T47D (cell line): ENCODE measurements at regions not wholly inside any gene's neighbourhood (a gene's known extent, or its start where the extent isn't known, plus 50 kb on each side); places are given as distances from the start of the nearest gene placed in this dataset.
"Not testable (repeated sequence)": the region's sequence is repeated elsewhere in the genome, so short reads cannot be mapped to it uniquely, and the experiment has no call there.

Experiments used
- DNase-seq, 2 experiments: peaks; one replicate each; pipeline versions ENCODE4 v3.0.0 to v3.0.0-alpha.2; 2011 to 2012; ENCODE audit warnings: low read depth in 1 of 2, low spot score in 1 of 2
- JUND ChIP-seq: IDR thresholded peaks from 2 replicates; pipeline ENCODE4 v1.6.1; 2012; ENCODE audit warnings: low read depth
- in situ Hi-C: cut with HindIII; loops from 2 replicates; pipeline ENCODE4 v1.10.0; 2016; ENCODE audit warnings: low sequenced_read_pairs, low pct_unique_long_range_greater_than_20kb

DNA sequence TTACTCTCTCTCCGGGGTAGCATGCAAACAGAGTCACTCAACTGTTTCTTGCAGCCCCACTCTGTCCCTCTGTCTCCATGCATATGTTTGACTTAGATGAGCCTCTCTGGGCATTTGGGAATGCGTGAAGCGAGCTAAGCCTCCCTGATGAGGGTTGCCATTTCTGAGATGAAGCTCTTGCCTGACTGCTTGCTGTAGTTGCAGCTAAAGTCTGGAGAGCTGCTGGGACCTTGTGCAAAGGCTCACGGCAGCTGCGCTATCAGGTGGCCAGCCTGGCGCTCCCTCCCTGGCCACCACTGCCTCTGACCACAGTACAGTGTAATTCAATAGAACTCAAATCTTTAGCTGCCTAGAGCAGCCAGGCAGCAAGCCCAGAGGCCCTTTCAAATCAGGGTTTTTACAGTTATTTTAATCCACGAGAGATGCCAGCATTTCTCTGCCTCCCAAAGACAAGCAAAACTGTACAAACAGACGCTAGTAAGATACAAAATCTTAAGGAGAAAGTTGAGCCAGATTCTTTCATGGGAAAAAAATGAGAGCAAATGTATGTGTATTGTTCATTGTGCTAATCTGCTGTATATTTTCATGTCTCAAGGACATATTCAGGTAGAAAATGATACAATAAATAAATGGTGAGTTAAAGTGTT is 694.6 kb downstream of the PRIM2 start:
- DNase-seq, in situ Hi-C loops: not testable (repeated sequence)

DNA sequence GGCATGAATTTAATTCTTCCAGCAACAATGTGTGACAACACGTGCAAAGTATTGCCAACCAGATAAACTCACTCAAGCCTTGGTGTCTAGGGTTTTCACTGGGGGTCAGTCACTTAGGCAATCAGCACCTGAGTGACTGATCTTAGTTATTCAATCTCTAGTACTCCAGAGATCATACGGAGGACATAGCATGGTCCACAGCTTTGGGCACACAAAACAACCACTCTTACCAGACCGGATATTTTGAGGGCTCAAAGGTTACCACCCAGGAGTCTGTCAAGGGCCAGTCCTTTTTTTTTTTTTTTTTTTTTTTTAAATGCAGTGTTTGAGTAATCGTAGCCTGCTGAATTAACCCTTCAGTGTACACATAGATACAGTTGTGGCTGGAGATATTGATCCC is 699.2 kb downstream of the PRIM2 start:
- in situ Hi-C loops, DNase-seq: not testable (repeated sequence)

DNA sequence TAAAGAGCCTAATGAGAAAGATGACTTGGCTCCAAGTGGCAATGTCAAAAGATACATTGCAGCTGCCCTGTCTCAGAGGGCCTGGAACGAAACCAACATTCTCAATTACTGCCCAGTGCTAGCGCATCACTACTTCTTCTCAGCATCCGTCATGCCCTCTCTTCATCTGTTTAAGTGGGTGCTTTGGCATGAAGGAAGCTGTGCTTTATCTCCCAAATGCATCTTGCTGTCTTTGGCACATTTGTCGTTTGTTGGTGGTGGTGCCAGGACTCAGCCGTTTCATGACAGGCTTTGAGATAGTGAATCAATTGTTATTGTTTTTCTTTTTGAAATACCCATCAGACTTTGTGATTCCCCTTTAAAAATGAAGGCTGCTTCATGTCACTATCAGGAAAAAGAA is 710.8 kb downstream of the PRIM2 start:
- in situ Hi-C loops, DNase-seq: not testable (repeated sequence)

DNA sequence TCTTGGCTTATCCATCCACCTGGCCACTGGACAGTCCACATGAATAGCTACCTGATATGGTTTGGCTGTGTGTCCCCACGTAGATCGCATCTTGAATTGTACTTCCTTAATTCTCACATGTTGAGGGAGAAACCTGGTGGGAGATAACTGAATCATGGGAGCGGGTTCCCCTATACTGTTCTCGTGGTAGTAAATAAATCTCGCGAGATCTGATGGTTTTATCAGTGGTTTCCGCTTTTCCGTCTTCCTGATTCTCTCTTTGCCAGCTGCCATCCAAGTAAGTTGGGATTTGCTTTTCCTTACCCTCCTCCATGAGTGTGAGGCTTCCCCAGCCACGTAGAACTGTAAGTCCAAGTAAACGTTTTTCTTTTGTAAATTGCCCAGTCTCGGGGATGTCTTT is 720.8 kb downstream of the PRIM2 start:
- DNase-seq, in situ Hi-C loops: not testable (repeated sequence)

DNA sequence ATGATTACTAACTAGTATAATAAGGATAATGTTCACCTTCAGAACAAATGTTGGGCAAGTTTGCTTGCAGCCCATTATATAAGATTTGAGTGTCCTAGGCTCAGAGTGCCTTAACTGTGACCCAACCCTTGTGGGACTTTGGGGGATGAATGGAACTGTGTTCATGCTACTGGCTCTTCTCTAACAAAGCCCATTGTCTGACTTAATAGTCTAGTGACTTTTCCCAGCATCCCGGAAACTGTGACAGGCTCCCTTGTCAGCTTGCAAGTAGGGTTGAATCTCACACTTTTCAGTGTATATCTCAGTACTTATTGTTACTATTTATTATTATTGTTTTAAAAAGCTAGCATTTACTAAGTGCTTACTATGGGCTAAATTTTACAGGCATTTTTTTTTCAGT is 729.2 kb downstream of the PRIM2 start:
- in situ Hi-C loops, DNase-seq: not testable (repeated sequence)

DNA sequence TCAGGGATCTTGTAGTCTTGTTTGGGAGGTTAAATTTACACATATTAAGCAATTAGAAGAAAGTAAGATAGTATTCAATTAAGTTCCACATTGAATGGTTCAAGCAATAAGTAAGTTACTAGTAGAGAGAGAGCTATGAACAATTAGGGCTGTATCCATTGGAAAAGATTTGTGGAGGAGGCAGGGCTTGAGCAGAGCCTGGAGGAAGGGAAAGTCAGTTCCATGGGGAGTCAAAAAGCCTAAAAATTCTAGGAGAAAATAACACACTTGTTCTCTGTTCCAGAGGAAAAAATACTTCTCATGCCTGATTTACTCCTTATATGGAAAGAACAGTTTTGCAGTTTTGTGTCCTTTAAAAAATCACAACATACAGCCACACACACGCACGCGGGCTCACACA is 730.0 kb downstream of the PRIM2 start:
- DNase-seq, in situ Hi-C loops: not testable (repeated sequence)

DNA sequence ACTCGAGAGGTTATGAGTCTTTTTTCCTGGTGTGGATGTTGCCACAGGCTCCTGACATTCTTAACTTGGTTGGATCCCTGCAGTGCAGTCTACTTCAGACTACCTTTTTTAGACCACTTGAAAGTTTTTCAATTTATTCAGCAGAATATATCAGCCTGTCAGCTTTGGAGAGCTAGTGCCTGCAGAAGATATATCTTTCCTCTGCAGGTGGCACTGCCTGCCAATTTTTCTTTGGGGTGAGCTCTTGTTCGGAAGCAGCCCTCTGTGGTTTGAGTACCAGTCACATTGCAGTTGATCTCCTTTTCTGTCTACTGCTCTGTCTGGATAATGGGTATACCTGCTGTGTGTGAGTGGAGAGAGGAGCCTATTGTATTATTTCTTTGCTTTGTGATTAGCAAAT is 730.4 kb downstream of the PRIM2 start:
- DNase-seq, result peak in 1 of 2 experiments; percentile 26
- in situ Hi-C loops, result not testable (repeated sequence)

DNA sequence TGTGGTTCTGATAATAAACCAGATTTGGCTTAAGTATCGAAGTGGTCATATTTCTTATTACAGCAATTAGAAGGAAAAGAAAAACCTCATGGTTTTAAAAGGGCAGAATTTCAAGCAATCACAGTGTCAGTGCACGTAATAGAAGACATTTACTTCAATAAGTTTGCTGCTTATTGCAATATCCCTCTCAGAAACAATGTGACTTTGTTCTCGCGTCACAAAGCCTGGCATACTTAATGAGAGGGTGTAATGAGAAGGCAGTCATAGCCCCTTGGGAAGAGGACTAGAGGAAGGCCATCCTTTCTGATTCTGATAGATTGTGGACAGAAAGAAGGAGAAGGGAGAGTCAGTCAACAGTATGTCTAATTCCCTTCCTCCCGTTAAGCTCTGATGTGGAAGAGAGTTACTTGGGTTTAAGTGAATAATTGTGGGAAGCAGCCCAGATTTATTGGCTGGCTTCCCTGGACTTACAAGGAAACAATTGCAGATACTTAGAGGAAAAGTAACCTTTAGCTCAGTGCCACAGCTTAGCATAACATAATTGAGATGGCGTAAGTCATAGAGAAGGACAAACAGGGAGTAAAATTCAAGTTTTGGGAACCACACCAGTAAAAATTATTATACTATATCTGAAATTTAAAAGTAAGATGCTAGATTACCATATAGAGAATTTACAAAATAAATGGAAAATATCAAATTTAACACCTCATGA is 738.2 kb downstream of the PRIM2 start:
- in situ Hi-C loops, DNase-seq: not testable (repeated sequence)

DNA sequence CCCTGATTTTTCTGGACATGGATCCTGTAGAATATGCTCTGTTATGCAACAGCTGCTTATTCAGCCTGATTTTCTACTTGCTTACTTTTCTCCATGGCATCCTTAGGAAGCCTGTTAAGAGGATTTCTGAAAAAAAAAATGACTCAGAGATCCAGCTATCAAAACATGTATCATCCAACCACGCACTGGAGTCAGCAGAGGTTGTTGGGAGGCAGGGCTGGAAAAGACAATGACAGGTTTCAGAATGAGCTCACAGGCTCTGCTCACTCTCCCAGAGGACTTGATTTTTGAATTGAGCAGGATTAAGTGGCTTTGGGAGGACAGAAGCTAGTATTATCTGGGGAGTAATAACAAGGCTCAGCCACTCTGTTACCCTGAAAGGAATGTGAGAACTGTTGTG is 742.3 kb downstream of the PRIM2 start:
- in situ Hi-C loops, DNase-seq: not testable (repeated sequence)

DNA sequence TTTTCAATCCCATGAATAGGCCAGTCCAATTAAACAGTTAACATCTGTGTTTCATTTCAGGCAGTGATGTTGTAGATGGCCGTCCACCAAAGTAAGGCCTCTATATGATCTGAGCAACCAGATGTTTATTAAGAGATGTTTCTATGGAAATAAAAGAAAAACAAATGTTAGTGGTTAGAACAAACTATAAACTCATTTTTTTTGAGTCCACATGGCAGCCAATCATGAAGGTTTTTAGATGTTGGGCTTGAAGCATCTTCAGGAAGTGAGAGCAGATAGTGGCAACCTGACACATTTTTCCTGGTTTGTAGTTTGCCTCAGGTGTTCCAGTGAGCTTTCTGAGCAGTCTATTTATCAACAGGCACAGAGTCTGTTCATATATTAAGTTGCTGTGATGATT is 746.1 kb downstream of the PRIM2 start:
- DNase-seq, in situ Hi-C loops: not testable (repeated sequence)

DNA sequence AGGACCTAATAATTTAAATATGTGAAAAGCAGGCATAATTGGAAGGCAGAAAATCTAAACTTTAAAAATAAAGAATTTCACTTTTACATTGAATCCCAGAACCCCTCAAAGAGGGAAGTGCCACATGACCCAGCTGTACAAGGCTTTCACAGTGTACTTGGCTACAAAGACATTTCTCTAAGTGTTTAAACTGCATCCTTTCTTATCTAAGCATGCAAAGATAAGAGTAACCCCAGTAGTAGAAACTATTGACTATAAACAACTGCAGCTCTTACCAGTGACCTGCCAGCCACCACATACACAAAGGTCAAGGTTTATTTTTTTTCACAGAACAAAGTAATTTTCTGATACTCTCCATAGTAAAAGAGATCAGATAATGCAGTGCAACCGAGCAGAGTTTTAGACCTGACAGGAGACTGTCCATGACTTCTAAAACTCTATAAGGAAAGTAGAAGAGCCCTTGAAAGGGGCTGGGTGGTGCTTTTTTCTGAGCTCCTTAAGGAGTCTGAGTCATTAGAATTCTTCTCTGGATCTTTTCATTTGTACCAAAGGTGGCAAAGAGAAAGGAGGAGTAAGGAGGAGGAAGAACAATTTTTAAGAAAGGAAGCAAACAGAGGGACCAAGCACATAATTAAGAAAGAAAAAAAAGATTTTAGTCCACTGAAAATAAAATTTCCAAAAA is 750.6 kb downstream of the PRIM2 start:
- in situ Hi-C loops, DNase-seq: not testable (repeated sequence)

DNA sequence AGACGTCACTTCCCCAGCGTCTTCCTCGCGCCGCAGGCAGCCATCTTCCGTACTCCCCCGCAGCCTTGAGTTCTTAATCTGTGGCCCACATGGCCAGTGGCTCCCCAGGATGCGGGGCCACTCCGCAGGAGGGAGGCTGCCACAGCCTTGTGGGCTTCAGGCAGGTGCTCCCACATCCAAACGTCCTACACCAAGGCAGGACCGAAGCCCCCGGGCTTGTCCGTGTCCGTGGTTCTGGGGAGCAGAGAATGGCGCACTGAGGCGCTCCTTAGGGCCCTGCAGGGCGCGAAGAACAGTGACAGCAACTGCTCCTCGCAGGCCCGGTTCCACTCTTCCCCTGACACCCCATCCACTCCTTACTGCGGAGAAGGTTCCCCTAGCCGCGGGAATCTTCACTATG is 755.8 kb downstream of the PRIM2 start:
- in situ Hi-C loops, result no loop called here
- DNase-seq, result no peak
- TF ChIP-seq JUND, result no peak

DNA sequence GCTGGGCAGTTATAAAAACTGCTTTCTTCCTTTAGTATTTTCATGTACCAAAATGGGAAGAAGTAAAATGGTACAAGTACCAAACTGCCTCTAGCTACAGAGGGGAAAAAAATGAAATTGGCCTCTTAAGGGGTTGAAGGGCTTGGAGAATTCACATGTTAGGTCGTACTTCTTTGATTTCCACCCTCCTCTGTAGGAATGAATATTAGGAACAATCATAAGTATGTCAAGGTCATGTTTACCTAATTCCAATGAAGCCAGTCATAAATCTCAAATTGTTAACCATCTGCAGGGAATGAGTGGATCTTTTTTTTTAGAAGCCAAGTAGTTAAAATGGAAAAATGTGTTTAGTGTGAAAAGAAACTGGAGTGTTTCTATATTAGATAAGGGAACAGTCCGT is 772.6 kb downstream of the PRIM2 start:
- in situ Hi-C loops, DNase-seq: not testable (repeated sequence)

DNA sequence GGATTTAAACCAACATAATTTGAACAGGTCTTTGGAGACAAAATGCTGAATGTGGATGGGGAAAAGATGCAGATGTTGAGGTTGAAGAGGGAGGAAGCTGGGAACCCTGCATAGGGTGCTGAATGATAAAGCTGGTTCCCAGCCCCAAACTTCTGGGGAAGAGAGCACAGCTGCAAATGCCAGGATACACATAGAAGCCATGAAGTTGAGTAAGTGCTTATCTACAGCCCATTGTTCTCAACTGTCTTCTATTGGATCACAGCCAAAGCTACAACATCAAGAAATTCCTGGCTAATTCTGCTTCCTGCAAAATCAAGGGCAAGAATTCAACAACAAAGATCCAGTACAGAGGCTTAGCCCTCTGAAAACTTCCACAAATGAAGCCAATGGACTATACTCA is 779.8 kb downstream of the PRIM2 start:
- in situ Hi-C loops, DNase-seq: not testable (repeated sequence)
